Heart right ventricle (tissue), 16 donors: ENCODE measurements at regions not wholly inside any gene's neighbourhood (a gene's known extent, or its start where the extent isn't known, plus 50 kb on each side); places are given as distances from the start of the nearest gene placed in this dataset.

Experiments
- ATAC-seq, 8 donors: fragments of 200-7000 bp; cut with Tn5 transposase; one replicate each; pipeline ENCODE4 v1.9.1; 2020; ENCODE audit warnings: mild to moderate bottlenecking in 8 of 8, moderate library complexity in 8 of 8, moderate number of reproducible peaks in 1 of 8
- DNase-seq, 2 donors: peaks; one replicate each; pipeline ENCODE4 v3.0.0-alpha.2; 2020
- H3K27ac ChIP-seq, 10 donors: fragments of 200-600 bp; sonication (generic) in 2 of 10; one replicate each; pipeline versions ENCODE4 v1.5.0 to v1.8.0; 2020 to 2022; ENCODE audit warnings: mild to moderate bottlenecking in 3 of 10
- H3K27me3 ChIP-seq, 7 donors: fragments of 200-600 bp; one replicate each; pipeline ENCODE4 v1.8.0; 2021 to 2022; ENCODE audit warnings: mild to moderate bottlenecking in 2 of 7
- H3K36me3 ChIP-seq, 9 donors: fragments of 200-600 bp; sonication (generic) in 1 of 9; one replicate each; pipeline versions ENCODE4 v1.5.0 to v1.8.0; 2020 to 2022; ENCODE audit warnings: mild to moderate bottlenecking in 2 of 9
- H3K4me1 ChIP-seq, 9 donors: fragments of 200-600 bp; sonication (generic) in 1 of 9; one replicate each; pipeline versions ENCODE4 v1.5.0 to v1.8.0; 2020 to 2022; ENCODE audit warnings: mild to moderate bottlenecking in 4 of 9
- H3K4me3 ChIP-seq, 10 donors: fragments of 200-600 bp; sonication (generic) in 2 of 10; one replicate each; pipeline versions ENCODE4 v1.5.0 to v1.8.0; 2020 to 2022; ENCODE audit warnings: mild to moderate bottlenecking in 7 of 10, moderate library complexity in 2 of 10
- H3K9me3 ChIP-seq, 11 donors: fragments of 200-600 bp in 10 of 11; sonication (generic) in 2 of 11; one replicate each; pipeline versions ENCODE4 v1.5.0 to v1.8.0; 2013 to 2022; ENCODE audit warnings: mild to moderate bottlenecking in 2 of 11, control low read depth in 1 of 11, moderate library complexity in 1 of 11
- WGBS, 2 donors: extraction: QIAGEN DNeasy Blood & Tissue Kit; methylation state at CpG; one replicate each; pipeline ENCODE4 v1.1.7; 2013; ENCODE audit warnings: inconsistent platforms in 1 of 2; 5-methylcytosine and 5-hydroxymethylcytosine counted together
- intact Hi-C, 10 donors: fragments of 100-400 bp; cut with DNase I; formaldehyde crosslinking; loops; one replicate each; pipeline versions ENCODE4 v1.11.1 to v1.14.2; 2022
- TF ChIP-seq, protein P1 (sequence below), 9 donors: fragments of 200-600 bp; sonication (generic) in 2 of 9; IDR thresholded peaks; one replicate each; pipeline versions ENCODE4 v1.5.0 to v1.8.0; 2021 to 2022; ENCODE audit warnings: antibody characterized with exemption in 9 of 9, mild to moderate bottlenecking in 5 of 9, moderate library complexity in 1 of 9
- donor health status: Arrhythmogenic right ventricular cardiomyopathy.
- donor health status: ischemic (EF 13 %, LVEDD 7.1; RV severe dilation, severe dysfunction).
- donor health status: healthy with polysubstance abuse.
- donor health status: DM: no; HTN: yes; CAD: no.
- donor health status: DM: no; HTN: no; CAD: no.
- donor health status: ischemic (EF 25% LVEDD 6.9; RV normal size, moderate dysfunction).
- donor health status: ischemic (EF 25% LVEDD 5.7; RV mildly dilated, moderate dysfunction).
- donor health status: healthy.
- donor health status: DM: yes; HTN: yes; CAD: no.
- donor health status: Ischemic cardiomyopathy.
- donor health status: ischemic (EF 35%, LVEDD 5.7; RV mildly dilated, moderate dysfunction).
- donor health status: nonischemic (EF 11% LVEDD 7.7; RV severe dilation, severe dysfunction).
- donor health status: DM: yes; HTN: yes; CAD: no.
- donor health status: PGD.
- donor health status: ischemic (EF 29% LVEDD 5.4; RV normal size, mild dysfunction).
- donor health status: nonischemic (EF 23%, LVEDD 6.1; RV moderate dilation, normal function).

- 70 to 81% methylated on average over 7 of the region's 7 CpGs for WGBS, 2 donors
- Histone ChIP-seq H3K4me3 (no peak overlapping the region), H3K36me3 (no peaks in the 10 kb centered on the region), H3K27me3 (peaks cover 0 to 38% (median 9%) of the 10 kb centered on the region in 7 donors), H3K27ac (no peak overlapping the region), H3K4me1 (no peaks in the 10 kb centered on the region), H3K9me3 (no peaks in the 10 kb centered on the region)
- intact Hi-C loops = no loop called here
- TF ChIP-seq, protein P1, sequence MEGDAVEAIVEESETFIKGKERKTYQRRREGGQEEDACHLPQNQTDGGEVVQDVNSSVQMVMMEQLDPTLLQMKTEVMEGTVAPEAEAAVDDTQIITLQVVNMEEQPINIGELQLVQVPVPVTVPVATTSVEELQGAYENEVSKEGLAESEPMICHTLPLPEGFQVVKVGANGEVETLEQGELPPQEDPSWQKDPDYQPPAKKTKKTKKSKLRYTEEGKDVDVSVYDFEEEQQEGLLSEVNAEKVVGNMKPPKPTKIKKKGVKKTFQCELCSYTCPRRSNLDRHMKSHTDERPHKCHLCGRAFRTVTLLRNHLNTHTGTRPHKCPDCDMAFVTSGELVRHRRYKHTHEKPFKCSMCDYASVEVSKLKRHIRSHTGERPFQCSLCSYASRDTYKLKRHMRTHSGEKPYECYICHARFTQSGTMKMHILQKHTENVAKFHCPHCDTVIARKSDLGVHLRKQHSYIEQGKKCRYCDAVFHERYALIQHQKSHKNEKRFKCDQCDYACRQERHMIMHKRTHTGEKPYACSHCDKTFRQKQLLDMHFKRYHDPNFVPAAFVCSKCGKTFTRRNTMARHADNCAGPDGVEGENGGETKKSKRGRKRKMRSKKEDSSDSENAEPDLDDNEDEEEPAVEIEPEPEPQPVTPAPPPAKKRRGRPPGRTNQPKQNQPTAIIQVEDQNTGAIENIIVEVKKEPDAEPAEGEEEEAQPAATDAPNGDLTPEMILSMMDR (IDR thresholded peaks at IDR 0.05) = no peak
- ATAC-seq (no peak), DNase-seq (no peak)
Measured at GRCh38 chr5:122581629-122582028, 193.3 kb upstream of the SNX2 start.

DNA sequence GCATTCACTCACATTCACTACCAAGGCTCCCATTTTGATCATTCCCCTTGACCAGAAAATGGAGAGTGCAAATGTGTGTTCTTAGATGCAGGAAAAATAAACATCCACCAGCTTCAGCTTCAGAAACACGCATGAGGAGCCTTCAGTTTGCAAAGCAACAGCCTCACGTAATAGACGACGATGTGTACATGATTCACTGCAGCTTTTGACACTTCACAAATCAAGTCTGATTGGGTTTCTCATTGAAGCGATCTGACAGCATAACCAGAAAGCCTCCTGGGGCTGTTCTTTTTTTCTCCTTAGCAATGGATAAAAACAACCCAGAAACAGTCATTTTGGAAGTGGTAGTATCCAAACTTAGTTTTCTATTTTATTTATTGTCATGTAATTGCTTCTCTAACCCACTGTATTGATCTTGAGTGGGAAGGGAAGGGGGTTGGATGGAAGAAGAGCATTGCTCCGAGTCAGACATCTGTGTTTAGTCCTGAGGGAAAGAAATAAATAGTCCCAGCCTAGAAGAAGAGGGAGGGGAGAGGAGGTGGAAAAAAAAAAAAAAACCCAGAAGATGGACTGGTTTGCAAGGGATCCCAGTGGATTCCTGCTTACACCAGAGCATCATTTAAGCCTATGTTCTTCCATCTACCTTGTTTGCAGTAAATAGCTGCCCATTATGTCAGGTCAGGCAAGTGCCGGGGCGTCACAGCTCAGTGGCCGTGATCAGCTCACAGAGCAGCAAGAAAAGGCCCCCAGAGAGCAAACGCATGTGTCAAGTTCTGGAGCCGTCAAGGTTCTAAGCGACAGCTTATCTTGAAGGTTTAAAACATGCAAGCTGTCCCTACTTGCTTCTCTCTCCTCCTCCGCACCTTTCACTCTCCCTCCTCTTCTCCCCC lies 190.2 kb upstream of the SNX2 start:
- Histone ChIP-seq H3K27me3 (peaks cover 0 to 43% (median 9%) of the 10 kb centered on the region in 7 donors), H3K36me3 (no peaks in the 10 kb centered on the region), H3K4me1 (no peaks in the 10 kb centered on the region), H3K27ac (no peak overlapping the region), H3K9me3 (no peaks in the 10 kb centered on the region), H3K4me3 (no peak overlapping the region)
- intact Hi-C loops = no loop called here
- no peak for DNase-seq
- WGBS, 2 donors = 52 to 54% methylated on average over 13 of the region's 13 CpGs
- TF ChIP-seq, protein P1 (IDR thresholded peaks at IDR 0.05) = no peak
- no peak for ATAC-seq

GRCh38 chr5:122585371-122585770 lies 189.5 kb upstream of the SNX2 start:
- H3K27me3 ChIP-seq = peaks cover 0 to 39% (median 9%) of the 10 kb centered on the region in 7 donors
- H3K9me3 ChIP-seq = no peaks in the 10 kb centered on the region
- H3K4me3 ChIP-seq = no peak overlapping the region
- H3K36me3 ChIP-seq = no peaks in the 10 kb centered on the region
- no peaks in the 10 kb centered on the region for H3K4me1 ChIP-seq
- intact Hi-C loops = no loop called here
- 78 to 88% methylated on average over 2 of the region's 2 CpGs for WGBS, 2 donors
- ATAC-seq (no peak), DNase-seq (no peak)
- TF ChIP-seq, protein P1 (IDR thresholded peaks at IDR 0.05) = no peak
- no peak overlapping the region for H3K27ac ChIP-seq

DNA sequence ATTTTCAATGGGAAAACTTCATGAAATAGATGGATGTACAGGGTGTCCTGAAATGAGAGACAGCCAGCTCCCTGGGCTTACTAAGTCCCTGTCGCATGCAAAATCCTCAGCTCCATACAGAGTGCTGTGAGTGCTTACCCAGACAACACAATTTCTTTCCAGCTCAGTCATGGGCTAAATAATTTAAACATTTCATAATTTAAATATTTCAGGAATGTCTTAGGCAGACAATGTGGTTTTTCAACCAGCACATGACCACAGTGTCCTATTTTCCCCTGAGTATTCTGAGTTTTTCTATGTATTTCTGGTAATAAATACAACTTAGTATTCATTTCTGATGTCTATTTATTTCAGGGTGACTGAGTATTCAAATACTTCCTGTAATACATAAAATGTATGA lies 188.5 kb upstream of the SNX2 start:
- H3K4me3 ChIP-seq = no peak overlapping the region
- intact Hi-C loops = no loop called here
- ATAC-seq = no peak
- H3K9me3 ChIP-seq = no peaks in the 10 kb centered on the region
- WGBS, 2 donors = 68 to 91% methylated on average over 1 of the region's 1 CpG
- H3K27me3 ChIP-seq = peaks cover 0 to 35% (median 6%) of the 10 kb centered on the region in 7 donors
- no peaks in the 10 kb centered on the region for H3K4me1 ChIP-seq
- TF ChIP-seq, protein P1 (IDR thresholded peaks at IDR 0.05) = no peak
- H3K36me3 ChIP-seq = no peaks in the 10 kb centered on the region
- no peak overlapping the region for H3K27ac ChIP-seq
- DNase-seq = no peak
